Cerebellar cortex (tissue), 1 donor: ENCODE measurements at regions not wholly inside any gene's neighbourhood (a gene's known extent, or its start where the extent isn't known, plus 50 kb on each side); places are given as distances from the start of the nearest gene placed in this dataset.

Experiments
- DNase-seq: peaks from one replicate; pipeline ENCODE4 v3.0.0-alpha.2; 2015; ENCODE audit warnings: low spot score

DNA sequence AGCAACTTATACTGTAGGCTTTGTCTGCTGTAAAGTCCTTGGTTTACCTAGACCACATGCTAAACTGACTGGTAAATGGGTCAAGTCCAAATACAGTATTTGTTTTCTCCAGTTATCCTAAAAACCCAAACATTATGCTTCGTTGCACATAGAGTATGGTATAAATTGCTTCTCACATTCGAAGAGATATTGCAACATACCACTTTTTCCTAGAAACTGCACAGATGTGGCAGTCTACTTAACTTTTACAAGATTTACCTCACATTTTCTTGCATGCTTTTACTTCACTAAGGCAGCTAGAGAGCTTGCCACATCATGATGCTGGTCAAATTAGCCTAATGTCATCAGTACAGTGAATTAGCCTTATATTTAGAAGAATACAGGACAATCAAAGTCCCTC is 66.0 kb upstream of the SCN7A start:
- DNase-seq = no peak

DNA sequence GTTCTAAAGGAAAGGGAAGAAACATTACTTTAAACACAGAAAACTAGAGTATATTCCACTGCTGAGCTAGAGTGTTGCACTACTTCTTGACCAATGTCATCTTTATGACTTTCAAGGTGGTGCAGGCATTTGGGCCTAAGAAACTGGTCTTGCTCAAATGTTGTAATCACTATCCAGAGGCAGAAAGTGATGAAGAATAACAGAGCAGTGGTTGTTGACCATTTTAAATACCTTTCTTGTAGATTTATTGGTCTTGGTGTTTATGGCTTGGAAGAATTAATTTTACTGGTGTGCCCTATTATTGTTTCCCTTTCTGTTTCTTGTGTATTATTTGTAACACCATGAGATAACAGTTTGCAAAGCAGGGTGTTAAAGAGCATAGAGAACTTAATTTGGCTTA is 56.9 kb upstream of the SCN7A start:
- DNase-seq = no peak

DNA sequence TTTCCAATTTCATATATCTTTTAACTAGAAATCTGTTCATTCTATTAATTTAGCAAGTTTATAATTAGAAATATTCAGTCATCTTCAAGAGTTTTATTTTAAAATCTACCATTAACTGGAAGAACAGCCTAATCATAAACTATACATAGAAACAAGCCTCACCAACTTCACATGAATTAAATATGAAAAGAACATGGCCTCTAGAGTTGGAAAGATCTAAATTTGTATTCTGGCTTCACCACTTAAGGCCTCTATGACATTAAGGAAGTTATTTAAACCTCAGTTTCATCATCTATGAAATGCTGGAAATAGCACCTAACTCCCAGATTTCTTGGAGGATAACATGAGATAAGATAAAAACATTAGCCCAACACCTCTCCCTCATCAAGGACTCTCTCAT is 51.4 kb upstream of the SCN7A start:
- DNase-seq = no peak
